A549 (cell line): ENCODE measurements at regions not wholly inside any gene's neighbourhood (a gene's known extent, or its start where the extent isn't known, plus 50 kb on each side); places are given as distances from the start of the nearest gene placed in this dataset.

ENCODE experiments used
- CBX8 ChIP-seq: fragments of 200-600 bp; sonication (generic); IDR thresholded peaks from 2 replicates; pipeline ENCODE4 v1.6.1; 2016
- CEBPB ChIP-seq, 2 experiments: fragments of >200 bp in 1 of 2; sonication (Bioruptor Twin) in 1 of 2; formaldehyde crosslinking in 1 of 2; IDR thresholded peaks; 2 replicates each; pipeline ENCODE4 v1.6.1; 2012 to 2016
- CTCF ChIP-seq: fragments of >200 bp; sonication (Bioruptor Twin); formaldehyde crosslinking; IDR thresholded peaks from 3 replicates; pipeline ENCODE4 v1.5.1; 2016
- HOXB5 ChIP-seq: fragments of 250-450 bp; sonication (Bioruptor Pico); IDR thresholded peaks from 2 replicates; pipeline ENCODE4 v1.5.0; 2020; ENCODE audit warnings: mild to moderate bottlenecking, moderate library complexity
- JUN ChIP-seq, 2 experiments: fragments of >200 bp; sonication (Bioruptor Twin); formaldehyde crosslinking; IDR thresholded peaks; 2 replicates in 1 of 2; 3 replicates in 1 of 2; pipeline ENCODE4 v1.6.1; 2016 to 2017
- JUNB ChIP-seq: fragments of >200 bp; sonication (Bioruptor Twin); formaldehyde crosslinking; IDR thresholded peaks from 2 replicates; pipeline ENCODE4 v1.6.1; 2016
- KDM5A ChIP-seq: fragments of 200-600 bp; sonication (generic); IDR thresholded peaks from 2 replicates; pipeline ENCODE4 v1.6.1; 2016; ENCODE audit warnings: antibody characterized with exemption, mild to moderate bottlenecking
- MAX ChIP-seq: IDR thresholded peaks from 2 replicates; pipeline ENCODE4 v1.6.1; 2012
- POLR2A ChIP-seq: IDR thresholded peaks from 2 replicates; pipeline ENCODE4 v1.6.1; 2012; ENCODE audit warnings: mild to moderate bottlenecking, low read length
- RAD21 ChIP-seq, 2 experiments: fragments of >200 bp in 1 of 2; sonication (Bioruptor Twin) in 1 of 2; formaldehyde crosslinking in 1 of 2; IDR thresholded peaks in 1 of 2; conservative IDR thresholded peaks in 1 of 2; 2 replicates in 1 of 2; 3 replicates in 1 of 2; pipeline ENCODE4 v1.6.1; 2012 to 2018; ENCODE audit warnings: inconsistent platforms in 1 of 2
- REST ChIP-seq: fragments of 200-600 bp; sonication (generic); IDR thresholded peaks from 2 replicates; pipeline ENCODE4 v1.6.1; 2016; ENCODE audit warnings: antibody characterized with exemption, mild to moderate bottlenecking, moderate library complexity
- RFX5 ChIP-seq: fragments of 450-650 bp; IDR thresholded peaks from 2 replicates; pipeline ENCODE4 v1.7.1; 2014; ENCODE audit warnings: antibody characterized with exemption, mild to moderate bottlenecking, moderate library complexity
- ZC3H11A ChIP-seq: fragments of 450-650 bp; IDR thresholded peaks from 2 replicates; pipeline ENCODE4 v1.6.1; 2014; ENCODE audit warnings: antibody characterized with exemption, mild to moderate bottlenecking

GRCh38 chr2:15040429-15041084 lies 408.0 kb downstream of the LRATD1 start:
- no peak for TF ChIP-seq MAX
- TF ChIP-seq CTCF, result no peak
- TF ChIP-seq REST, result no peak
- no peak for TF ChIP-seq CBX8
- TF ChIP-seq RAD21 (conservative IDR thresholded peaks at IDR 0.05 in 1 of 2, IDR thresholded peaks at IDR 0.05 in 1 of 2), result no peak
- no peak for TF ChIP-seq JUNB
- no peak for TF ChIP-seq POLR2A
- TF ChIP-seq KDM5A, result no peak
- TF ChIP-seq RFX5, result no peak
- no peak for TF ChIP-seq ZC3H11A
- no peak for TF ChIP-seq CEBPB (IDR thresholded peaks at IDR 0.05)
- TF ChIP-seq HOXB5 (CRISPR knock-in tag), result no peak
- no peak for TF ChIP-seq JUN (IDR thresholded peaks at IDR 0.05)
